RWPE1 (cell line): ENCODE measurements at regions not wholly inside any gene's neighbourhood (a gene's known extent, or its start where the extent isn't known, plus 50 kb on each side); places are given as distances from the start of the nearest gene placed in this dataset.
"Not testable (repeated sequence)": the region's sequence is repeated elsewhere in the genome, so short reads cannot be mapped to it uniquely, and the experiment has no call there.

Source experiments
- CTCF ChIA-PET: fragments of 350-600 bp; sonication (Branson Sonifier 250); formaldehyde crosslinking; extraction: SDS; loops from one replicate; lab custom pipeline; 2021; lab: Yijun Ruan, JAX
- POLR2A ChIA-PET: fragments of 400-600 bp; formaldehyde crosslinking; extraction: SDS; loops from one replicate; lab custom pipeline; 2020; ENCODE audit warnings: antibody characterized with exemption; ENCODE audit not compliant: low non-redundant PET; lab: Yijun Ruan, JAX
- DNase-seq: peaks from one replicate; pipeline ENCODE4 v3.0.0; 2012; ENCODE audit warnings: low spot score
- H3K27ac ChIP-seq: fragments of 450-650 bp; 2 replicates; pipeline ENCODE4 v1.5.1; 2017
- CTCF ChIP-seq: fragments of 450-650 bp; conservative IDR thresholded peaks from 2 replicates; pipeline ENCODE4 v1.5.1; 2017; ENCODE audit warnings: low read depth, mild to moderate bottlenecking

DNA sequence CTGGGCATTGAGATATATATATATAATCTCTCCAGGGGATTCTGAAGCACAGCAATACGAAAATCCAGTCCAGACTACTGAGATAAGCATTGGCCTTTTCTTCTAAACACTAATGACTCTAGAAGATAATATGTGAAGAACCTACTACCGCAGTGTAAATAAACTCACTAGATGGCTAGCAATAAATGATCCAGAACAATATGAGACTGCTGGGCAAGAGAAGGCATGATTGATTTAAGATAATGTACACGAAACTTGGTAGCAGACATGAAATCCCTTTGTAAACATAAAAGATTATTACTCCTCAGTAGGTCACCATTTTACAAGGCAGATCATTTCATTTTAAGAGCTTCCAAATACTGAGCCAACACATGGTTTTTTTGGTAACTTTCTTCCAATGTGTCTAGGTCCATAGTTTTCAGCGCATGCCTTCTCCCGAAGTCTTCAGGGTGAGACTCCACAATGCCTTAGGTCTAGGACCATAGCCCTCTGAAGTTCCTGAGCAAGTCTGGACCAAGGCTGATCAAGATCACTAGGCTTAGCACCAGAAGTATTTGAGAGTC is 193.2 kb downstream of the LRRN1 start:
- POLR2A ChIA-PET = no interaction called here
- no peak for TF ChIP-seq CTCF
- CTCF ChIA-PET = no interaction called here
- H3K27ac ChIP-seq = no peak overlapping the region
- no peak for DNase-seq

DNA sequence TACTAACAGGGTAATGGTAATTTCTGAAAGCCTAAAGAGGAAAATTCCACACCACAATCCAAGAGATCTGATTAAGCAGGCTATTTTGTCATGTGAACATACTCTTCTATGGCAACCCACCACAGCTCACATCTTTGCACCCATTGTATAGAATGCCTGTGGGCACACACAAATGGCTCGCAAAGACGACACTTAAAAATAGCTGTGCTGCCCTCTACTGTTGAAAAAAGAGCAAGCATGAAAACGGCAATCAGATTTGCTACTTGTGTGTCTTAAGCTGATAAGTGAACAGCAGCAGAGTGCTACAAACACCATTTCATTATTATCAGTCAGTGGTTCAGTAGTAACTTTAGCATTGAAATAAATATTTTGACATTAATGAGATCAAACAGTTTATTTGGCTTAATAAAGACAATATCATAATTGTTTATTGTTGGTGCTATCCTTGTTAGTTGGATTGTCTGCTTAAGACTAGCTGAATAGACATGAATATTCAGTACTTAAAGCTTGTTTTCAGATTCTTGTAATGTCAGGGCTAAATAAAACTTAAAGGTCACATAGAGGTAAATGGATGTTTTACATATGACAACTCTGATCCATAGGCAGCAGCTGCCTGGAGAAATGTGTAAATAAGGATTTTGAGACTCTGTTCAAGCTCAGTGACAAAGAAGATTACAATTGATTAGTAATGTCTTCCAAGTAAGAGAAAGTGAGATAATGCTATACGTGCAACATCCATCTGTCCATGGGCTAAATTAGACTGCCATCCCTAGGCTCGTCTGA is 199.1 kb downstream of the LRRN1 start:
- POLR2A ChIA-PET = no interaction called here
- no peak for DNase-seq
- H3K27ac ChIP-seq = no peak overlapping the region
- TF ChIP-seq CTCF = no peak
- CTCF ChIA-PET = interaction anchor here (0.6 kb wide), 1 partner anchor 1314 kb away, joined by 3 read pairs; no protein-coding TSS in a partner anchor

GRCh38 chr3:3999340-3999739 is 200.1 kb downstream of the LRRN1 start:
- POLR2A ChIA-PET, H3K27ac ChIP-seq, CTCF ChIA-PET, DNase-seq: not testable (repeated sequence)

- CTCF ChIA-PET = no interaction called here
- TF ChIP-seq CTCF = no peak
Observed at GRCh38 chr3:4001976-4002375, 202.7 kb downstream of the LRRN1 start.

GRCh38 chr3:4006288-4006687 is 207.1 kb downstream of the LRRN1 start:
- no peak overlapping the region for H3K27ac ChIP-seq
- CTCF ChIA-PET = interaction anchor here (0.5 kb wide), 1 partner anchor 1525 kb away, joined by 3 read pairs; no protein-coding TSS in a partner anchor
- TF ChIP-seq CTCF = no peak
- POLR2A ChIA-PET = no interaction called here
- DNase-seq = no peak

More at GRCh38 chr3:4001976-4002375, 202.7 kb downstream of the LRRN1 start:
- no peak for DNase-seq
- no peak overlapping the region for H3K27ac ChIP-seq
- POLR2A ChIA-PET = no interaction called here

DNA sequence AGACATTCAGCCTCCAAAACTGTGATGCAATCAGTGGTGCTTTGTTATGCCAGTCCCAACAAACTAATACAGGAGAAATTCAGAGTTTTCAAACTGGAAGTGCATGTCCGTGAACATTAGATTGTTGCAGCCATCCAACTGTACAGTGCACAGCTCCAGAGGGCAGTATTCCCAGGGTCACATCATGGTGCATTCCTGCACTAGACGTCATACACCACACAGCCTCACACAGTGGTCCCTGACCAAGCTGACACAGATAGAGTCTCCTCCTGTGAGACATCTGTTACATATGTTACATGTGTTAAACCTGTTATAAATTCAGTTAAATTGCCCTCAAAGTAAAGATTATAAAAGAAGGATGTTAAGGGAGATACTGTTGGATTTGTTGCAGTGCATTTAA is 209.0 kb downstream of the LRRN1 start:
- H3K27ac ChIP-seq = no peak overlapping the region
- TF ChIP-seq CTCF = no peak
- DNase-seq = no peak
- ChIA-PET POLR2A (no interaction called here), CTCF (interaction anchor here (0.5 kb wide), 1 partner anchor 808 kb away, joined by 3 read pairs; no protein-coding TSS in a partner anchor)

DNA sequence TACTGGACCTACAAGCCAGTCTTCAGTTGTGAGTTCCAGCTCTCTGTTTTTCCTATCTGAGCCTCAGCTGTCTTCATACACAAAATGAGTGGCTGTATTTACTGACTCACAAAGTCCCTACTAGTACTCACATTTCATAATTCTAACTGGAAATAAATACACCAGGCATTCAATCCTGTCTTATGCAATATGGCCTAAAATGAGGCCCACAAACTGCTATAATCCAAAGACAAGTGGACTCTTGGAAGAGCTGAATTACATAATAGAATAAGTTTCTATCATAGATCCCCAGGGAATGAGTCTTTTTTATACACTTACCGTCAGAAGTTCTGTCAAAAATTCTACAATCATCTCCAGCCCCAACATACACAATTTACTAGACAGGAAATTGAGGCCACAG is 211.9 kb downstream of the LRRN1 start:
- POLR2A ChIA-PET = no interaction called here
- no peak for DNase-seq
- no peak overlapping the region for H3K27ac ChIP-seq
- TF ChIP-seq CTCF = no peak
- CTCF ChIA-PET = no interaction called here
